HG03095 (cell line): ENCODE measurements at regions not wholly inside any gene's neighbourhood (a gene's known extent, or its start where the extent isn't known, plus 50 kb on each side); places are given as distances from the start of the nearest gene placed in this dataset.

ENCODE experiments used
- ATAC-seq: cut with Tn5 transposase; IDR thresholded peaks from one replicate; pipeline ENCODE4 v1.9.1; 2021; ENCODE audit warnings: moderate library complexity; ENCODE audit not compliant: unreplicated experiment

DNA sequence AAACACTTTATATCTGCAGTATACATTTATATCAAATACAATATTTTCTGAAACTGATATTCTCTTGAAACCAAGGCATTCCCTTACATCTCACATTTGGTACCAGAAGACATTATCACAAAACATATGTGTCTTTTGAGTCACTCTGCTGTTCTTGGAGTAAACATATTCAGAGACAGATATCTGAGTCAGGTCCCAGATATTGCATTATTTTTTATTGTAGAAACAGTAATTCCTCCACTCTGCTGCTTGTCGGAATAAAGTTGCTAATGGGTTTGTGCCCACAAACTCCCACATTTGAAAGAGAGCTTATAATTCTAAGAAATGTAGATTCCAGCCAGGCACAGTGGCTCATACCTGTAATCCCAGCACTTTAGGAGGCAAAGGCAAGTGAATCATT lies 261.1 kb upstream of the DAPK1 start:
- ATAC-seq = no peak

DNA sequence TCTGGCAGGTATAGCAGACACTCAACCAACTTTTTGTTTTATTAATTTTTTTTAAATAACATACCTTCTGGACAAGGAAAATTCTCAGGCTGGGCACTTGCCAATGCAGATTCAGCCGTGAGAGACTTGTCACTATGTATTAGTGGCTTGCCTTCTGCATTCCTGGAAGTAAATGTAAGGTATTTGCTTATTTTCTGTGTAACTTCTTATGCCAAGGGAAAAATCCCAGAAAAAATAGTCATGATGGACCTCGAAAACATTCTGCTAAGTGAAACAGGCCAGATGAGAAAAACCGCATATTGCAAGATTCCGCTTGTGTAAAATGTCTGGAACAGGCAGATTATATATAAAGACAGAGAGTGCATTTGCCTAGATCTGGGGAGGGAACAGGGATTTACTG lies 260.3 kb upstream of the DAPK1 start:
- ATAC-seq = no peak

DNA sequence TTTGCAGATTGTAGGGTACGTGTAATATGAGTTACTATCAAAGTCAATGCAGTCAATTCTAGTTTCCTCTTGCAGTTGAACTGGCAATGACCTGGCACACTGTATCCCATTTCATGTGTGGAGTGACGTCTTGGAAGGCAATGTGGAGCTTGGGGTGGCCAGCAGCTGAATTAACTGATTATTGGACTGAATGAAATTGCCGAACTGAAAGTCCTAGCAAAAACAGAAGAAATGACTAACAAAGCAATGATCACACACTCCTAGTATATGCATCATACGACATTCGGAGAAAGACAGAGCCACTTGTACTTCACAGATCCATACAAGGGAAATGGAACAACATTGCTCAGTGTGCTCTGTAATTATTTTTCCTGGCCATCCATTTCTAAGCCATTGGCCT lies 259.1 kb upstream of the DAPK1 start:
- no peak for ATAC-seq

DNA sequence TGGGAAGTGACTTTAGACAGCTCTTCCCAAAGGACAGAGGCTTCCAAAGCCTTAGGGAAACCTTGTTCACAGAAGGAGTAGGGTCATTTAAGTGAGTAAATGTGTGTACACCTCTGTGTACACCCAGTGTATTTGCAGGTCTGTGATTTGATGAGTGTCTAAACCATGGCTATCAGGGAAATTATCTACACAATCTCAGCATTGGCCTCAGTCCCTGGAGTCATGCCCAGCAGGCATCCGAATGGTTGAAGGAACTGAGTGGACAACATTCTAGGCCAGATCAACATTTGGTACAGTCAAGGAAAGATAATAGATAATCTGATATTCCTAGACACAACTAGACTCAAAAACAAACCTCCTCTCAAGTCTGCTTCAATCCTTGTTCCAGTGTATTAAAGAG lies 258.4 kb upstream of the DAPK1 start:
- no peak for ATAC-seq

DNA sequence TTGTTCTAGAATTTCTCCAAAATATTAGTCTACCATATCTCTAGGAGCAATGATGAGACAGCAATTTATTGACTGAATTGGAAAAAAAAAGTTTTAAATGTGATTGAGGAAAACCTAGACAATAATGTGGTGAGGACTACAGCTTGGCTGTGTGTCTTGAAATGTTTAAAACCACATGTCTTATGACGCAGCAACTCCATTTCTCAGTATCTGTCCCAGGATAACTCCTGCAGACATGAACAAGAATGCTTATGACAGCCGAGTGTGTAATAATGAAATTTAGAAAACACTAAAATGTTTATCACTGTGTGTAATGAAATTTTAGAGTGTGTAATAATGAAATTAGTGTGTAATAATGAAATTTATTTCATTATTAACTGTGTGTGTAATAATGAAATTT lies 254.1 kb upstream of the DAPK1 start:
- no peak for ATAC-seq

DNA sequence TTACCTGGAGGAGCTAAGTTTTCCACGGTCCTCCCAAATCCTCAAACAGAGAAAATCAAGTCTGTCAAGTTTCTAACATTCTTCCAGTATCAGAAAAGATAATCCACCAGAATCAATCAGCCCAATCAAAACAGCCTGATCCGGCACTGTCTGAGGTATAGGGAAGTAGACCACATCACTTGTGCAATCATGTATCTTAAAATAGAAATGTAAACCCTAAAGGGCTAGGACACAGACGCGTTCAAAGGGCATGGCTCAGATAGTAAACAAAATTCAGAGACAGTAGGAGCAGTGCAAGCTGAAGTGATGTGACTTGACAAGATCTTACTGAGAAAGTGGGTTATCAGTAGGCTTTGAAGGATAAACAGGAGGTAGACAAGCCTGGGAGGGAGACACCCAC lies 252.4 kb upstream of the DAPK1 start:
- no peak for ATAC-seq

DNA sequence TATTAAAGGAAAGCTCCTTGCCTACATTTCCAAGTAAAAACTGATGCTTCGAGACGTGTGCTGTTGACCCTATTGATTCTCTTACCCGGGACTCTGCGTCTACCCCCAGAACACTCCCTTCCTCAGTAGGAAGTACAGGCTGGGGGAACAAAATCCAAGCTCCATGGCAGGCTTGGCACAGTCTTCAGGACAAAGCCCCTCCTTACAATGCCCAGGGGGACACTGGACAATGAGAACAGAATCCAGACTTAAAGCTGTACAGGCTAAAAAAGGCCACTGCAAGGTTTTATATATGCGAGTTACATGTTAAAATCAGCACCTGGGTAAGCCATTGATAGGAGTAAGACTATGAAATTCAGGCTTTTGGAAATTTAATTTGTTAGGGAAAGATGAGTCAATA lies 250.6 kb upstream of the DAPK1 start:
- no peak for ATAC-seq

DNA sequence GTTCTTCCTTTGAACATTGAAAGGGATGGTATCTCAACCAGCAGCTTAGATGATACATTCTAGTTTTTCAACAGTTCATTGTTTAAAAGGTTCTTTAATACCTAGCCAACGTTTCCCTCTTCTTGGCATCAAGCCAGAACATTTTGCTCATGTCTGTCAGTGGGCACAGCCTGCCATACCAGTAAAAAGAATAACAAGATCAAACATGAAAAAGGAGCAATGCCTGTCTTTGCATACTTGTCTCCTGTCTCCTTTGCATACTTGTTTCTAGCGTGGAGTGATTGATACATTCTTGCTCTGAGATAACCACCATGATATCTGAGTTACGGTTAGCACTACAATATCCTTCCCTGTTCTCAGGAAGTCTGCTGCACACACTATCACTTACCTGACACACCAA lies 248.6 kb upstream of the DAPK1 start:
- ATAC-seq = no peak

DNA sequence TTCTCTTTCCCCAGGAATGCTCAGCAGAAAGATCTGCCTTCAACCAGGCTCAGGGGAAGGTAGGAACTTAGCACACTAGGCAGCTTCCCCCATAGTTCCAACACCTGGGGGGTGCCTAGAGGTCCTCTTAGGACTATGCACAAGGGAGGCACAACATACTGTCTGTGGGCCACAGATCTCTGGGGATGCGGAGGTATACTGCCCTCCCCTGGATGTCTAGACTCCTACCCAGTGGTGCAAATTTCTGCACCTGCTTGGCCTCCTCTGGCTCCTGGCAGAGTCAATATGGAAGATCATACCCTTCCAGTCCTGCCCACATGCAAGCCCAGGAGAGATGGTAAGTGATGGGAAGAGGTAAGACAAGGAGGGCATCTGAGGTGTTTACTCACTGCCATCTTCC lies 247.5 kb upstream of the DAPK1 start:
- no peak for ATAC-seq

DNA sequence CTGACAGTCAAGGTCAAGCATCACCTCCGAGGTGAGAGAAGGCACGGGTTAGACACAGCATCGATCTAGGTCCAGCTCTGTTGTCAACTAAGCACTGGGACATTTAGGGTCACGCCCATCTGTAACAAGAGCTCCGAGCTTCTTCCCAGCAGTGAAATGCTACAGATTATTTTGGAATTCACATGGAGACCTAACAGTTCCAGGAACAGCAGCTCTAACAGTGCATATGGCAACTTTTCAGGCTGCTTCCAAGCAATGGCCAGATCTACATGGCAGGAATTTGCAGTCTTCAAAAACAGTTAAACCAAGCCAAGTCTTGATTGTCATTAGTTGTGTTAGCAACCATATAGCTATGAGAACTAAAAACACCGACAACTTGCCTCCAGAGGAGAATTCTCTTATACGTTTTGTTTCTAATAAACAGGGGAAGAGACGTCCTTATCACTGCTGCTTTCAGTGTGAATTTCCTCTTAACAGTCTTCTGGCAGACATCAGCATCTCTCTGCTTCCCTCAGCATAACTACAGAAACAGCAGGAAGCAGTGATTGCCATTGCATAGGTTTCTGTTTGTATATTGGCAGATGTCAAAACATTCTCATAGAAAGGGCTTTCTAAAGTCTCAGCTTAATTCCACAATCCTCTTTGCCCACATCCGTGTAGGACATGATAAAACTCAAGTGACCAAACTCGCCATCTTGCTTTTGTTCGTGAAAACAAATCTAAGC lies 242.1 kb upstream of the DAPK1 start:
- no peak for ATAC-seq

DNA sequence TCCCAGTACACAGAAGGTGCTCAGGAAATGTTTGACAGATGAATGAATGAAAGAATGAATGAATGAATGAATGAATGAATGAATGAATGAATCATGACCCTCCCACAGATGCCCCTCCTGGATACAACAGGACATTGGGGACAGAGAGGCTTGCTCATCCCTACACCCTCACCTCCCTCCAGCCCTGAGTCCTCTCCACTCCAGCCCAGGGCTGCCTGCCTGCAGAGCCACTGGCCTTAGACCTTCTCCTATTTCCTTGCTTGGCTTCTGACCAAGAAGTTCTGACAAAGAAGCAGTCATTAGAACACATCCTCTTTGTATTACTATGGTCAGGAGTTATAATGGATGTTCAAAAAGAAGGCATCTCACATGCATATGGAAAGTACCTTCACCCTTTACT lies 240.7 kb upstream of the DAPK1 start:
- ATAC-seq = no peak

DNA sequence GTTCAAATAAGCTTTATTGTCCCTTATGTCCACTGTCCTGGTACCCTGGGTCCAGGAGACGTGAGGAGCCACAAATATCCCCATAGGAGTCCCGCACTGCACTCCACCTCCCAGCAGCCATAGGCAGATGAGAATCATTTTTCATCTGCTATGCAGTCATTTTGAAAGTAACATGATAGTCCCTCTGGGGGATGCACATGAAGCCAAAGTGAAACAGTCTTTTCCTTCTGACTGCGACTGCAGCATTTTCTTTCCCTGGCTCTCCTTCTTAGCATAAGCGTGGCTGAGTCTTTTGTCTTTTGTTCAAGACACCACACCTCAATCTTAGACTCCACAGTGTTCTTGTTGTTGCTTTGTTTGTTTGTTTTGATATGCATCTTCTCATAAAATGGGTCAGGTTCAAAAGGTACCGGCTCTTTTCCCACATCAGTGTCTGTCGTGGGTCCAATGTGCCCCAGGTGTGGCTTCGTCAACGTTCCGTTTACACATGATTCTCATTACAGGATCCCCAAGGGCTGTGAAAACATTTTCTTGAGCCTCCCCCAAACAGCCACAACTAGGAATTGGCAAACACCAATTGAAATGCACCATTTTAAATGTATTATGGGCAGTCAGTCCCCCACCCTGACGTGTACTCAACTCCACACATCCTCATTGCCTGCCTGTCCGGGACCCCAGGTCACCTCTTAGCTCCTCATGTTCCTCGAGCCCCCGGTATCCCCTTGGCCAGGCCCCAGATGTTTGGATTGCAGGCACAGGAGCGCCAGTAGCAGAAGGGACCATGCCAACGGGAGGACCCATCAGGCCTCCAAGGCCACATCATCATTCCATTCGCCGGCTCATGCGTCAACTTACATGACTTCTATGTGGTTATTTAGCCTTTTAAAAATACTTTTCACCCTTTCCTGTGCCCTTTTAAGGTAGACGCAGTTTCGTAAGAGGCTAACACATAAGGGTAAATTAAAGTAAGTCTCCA lies 237.8 kb upstream of the DAPK1 start:
- no peak for ATAC-seq

DNA sequence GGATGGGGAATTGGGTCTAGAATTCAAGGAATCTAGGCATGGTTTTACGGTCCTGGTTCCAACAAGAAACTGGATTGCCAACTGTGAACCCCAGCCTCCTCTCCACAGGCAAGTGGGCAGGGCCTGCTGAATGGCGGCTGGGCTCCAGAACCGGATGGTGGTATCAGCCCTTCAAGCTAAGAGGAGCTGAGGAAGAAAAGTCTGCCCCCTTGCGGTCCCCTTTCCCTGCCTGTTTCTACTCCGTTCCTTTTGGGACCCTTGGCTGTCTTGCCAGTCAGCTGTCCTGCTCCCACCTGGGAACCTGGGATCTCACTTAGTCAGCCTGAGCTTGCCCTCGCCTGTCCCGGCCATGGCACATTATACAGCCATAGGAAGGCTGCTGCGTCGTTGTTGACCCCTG lies 234.4 kb upstream of the DAPK1 start:
- no peak for ATAC-seq

DNA sequence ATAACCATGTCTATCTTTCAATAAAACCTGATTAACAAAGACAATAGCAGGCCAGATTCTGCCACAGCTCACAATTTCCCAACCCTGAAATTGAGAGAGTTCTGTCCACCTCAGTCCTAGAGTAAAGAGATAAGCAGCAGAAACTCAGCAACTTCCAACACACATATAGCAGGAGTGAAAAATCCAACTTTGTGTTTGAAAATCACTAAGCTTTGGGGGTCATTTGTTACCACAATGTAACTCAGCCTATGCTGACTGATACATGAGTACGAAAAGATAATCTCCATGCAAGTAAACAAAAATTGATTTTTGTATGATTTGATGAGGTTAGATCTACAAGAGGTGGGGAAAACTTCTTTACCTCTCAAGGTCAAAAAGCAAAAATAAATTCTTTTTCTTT lies 231.0 kb upstream of the DAPK1 start:
- ATAC-seq = no peak

DNA sequence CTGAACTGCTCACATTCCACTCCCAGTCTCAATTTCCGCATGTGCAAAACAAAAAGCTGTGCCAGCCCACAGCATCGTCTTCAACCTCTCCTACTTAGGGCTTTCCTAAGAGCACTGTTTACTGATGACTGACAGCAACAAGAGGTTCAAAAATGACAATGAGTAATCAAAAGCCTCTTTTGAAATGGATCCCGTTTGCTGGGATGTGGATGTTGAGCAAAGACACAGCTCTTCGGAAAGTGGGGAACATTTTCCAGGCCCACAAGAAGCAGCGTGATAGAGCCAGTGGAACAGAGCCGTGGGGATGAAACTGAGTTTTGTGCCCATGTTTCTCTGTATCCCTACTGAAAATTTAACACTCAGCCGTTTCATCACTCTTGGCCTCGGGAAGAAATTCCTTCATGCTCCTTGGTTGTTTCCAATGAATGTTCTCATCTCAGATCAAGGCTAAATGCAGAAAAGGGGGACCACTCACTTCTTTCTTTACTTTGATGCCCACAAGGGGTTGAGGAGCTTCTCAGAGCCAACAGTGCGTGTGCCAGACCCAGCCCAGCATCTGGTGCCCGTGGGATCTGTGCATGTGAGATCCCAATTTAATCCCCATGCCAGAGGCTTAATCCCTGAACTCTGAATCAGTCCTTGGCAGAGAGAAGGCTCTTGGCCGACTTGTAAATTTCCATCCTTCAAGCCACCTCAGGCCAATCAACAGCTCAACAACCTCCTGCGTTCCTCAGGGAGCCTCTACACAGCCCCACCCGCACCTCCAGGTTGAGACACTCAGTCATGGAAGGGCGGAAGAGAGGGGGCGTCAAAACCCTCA lies 230.2 kb upstream of the DAPK1 start:
- ATAC-seq = no peak

DNA sequence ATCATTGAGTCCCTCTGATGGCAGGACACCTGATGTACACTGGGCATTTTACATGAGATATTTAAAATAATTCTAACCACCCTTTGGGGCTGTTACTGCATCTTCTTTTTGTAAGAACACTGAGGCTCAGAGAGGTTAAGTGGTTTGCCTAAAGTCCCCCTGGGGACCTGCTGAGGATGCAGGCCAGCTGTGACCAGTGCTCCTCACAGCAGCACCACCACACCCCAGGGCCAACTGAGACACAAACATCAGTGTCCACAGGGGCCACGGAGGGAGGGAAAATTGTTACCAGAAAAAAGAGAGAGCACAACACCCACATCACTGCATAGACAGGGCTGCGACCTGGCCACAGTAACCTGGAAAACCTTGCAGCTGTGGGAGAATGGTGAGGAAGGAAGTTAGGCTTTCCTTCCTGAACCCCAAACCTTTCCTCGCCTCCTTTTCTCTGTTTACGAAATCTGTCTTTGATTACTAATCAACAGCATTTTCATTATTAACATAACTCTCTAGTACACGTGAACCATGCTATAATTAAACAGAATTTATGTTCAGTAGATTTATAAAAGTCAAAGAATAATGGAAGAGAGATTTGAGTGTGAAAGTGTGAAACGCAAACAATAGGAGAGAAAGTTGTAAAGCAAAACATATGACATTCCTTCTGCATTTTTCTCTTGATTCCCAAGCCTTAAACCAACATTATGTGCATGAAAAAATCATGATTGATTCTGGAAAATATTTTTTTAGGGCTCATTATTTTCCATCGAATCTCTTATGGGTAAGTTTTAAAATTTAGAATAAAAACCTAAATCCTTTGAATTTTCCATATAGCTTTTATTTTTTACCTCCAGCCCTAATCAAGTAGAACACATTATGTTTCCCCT lies 228.1 kb upstream of the DAPK1 start:
- ATAC-seq = no peak

DNA sequence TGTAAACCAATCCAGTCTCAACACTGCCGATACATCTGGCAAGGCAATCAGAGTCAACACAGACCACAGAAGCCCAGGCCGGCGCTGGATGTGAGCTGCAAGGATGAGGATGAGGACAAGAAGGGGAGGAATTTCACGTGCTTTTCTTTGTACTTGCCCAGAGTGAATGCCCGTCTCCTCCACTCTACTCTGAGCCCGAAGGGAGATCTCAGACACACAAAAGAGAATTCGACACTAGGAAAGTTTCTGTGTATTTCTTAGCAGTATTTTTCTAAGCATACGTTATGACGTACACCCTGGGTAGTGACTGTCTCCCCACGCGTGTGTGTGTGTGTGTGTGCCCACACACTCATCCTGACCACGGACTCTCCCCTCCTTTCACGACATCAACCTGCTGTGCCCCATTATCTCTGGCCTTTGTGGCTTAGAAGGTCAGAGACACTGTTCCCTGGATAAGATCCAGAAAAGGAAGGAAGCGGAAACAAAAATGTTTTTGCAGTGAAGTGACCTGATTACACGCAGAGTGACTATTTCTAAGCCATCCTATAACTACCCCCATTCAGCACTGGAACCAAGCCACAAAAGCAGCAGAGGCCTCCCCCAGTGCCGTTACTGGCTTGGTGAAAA lies 227.3 kb upstream of the DAPK1 start:
- no peak for ATAC-seq

DNA sequence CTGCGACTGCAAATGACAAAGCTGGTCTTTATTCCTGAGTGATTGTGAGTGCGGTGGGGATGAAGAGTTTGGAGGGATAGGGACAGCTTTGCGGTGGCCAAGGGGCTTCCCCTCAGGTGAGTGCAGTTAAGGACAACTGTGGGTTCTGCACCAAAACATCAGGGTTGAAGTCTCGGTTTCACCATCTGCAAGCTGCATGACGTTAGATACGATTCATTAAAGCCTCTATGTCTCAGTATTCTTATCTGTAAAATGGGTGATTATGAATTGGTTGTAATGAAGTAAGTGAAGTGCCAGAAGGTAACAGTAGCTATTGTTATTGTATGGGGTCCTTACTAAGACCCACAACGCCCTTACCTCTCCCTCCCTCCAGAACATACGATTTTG lies 226.8 kb upstream of the DAPK1 start:
- no peak for ATAC-seq

DNA sequence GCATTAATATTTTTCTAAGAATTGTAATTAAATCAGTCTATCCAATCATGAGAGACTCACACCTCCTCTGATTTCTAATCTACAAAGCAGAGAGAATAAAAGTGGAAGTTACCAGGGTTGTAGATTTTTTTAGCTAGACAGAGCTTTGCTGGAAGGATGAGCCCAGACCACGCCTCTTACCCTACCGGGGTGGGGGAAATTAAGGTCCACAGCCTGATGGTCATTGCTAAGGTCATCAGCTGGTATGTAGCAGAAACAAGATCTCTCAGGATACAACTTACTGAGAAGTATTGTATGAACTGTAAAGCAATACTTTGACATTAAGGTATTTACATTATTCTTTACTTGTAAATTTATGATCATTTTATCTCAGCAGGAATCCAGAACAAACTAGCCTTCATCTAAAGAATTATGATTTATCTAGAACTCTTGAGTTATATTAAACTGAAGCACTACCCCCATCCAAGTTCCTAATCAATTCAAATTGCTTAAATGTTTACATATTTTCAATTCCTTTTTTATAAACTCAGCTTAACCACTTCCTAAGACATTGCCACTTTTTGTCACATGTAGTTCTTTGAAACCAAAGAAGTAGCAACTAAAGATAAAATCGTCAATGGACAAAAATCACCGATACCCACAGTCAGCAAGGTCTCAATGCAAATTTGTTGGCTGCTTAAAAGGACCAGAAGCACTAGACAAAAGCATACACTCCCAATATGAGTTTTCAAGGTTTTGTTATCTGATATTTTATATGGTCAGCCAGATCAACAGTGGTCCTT lies 225.8 kb upstream of the DAPK1 start:
- ATAC-seq = no peak
